GM12878 (cell line): ENCODE measurements at regions not wholly inside any gene's neighbourhood (a gene's known extent, or its start where the extent isn't known, plus 50 kb on each side); places are given as distances from the start of the nearest gene placed in this dataset.

Source experiments
- EGR1 ChIP-seq, 2 experiments: IDR thresholded peaks; 1 replicate in 1 of 2; 2 replicates in 1 of 2; pipeline ENCODE4 v1.6.1; 2011 to 2012; ENCODE audit warnings: low read depth in 2 of 2, low read length in 2 of 2, borderline replicate concordance in 1 of 2, mild to moderate bottlenecking in 1 of 2, moderate library complexity in 1 of 2
- FOXK2 ChIP-seq: fragments of 450-650 bp; IDR thresholded peaks from 2 replicates; pipeline ENCODE4 v1.6.1; 2017; ENCODE audit warnings: mild to moderate bottlenecking, moderate library complexity
- MYC ChIP-seq: IDR thresholded peaks from 2 replicates; pipeline ENCODE4 v1.6.1; 2011; ENCODE audit warnings: mild to moderate bottlenecking, low read length, moderate library complexity, inconsistent platforms; ENCODE audit not compliant: insufficient read depth, insufficient replicate concordance, insufficient read length, severe bottlenecking
- NFYA ChIP-seq: IDR thresholded peaks from 2 replicates; pipeline ENCODE4 v1.6.1; 2011; ENCODE audit warnings: low read depth, mild to moderate bottlenecking, low read length, improper control_type of control experiment, borderline replicate concordance
- POU2F2 ChIP-seq: IDR thresholded peaks from 3 replicates; pipeline ENCODE4 v1.6.1; 2011; ENCODE audit warnings: low read depth, mild to moderate bottlenecking, low read length, borderline replicate concordance
- RCOR1 ChIP-seq: conservative IDR thresholded peaks from 2 replicates; pipeline ENCODE4 v1.6.1; 2012; ENCODE audit warnings: low read depth, low read length, improper control_type of control experiment
- STAT3 ChIP-seq: IDR thresholded peaks from 2 replicates; pipeline ENCODE4 v1.6.1; 2011; ENCODE audit warnings: low read depth, low read length, improper control_type of control experiment
- TCF12 ChIP-seq: IDR thresholded peaks from 2 replicates; pipeline ENCODE4 v1.6.1; 2011; ENCODE audit warnings: low read depth, mild to moderate bottlenecking, low read length
- TF ChIP-seq, protein P1 (sequence below): IDR thresholded peaks from 2 replicates; pipeline ENCODE4 v1.6.1; 2011; ENCODE audit warnings: borderline replicate concordance, low read depth, mild to moderate bottlenecking, moderate library complexity, low read length; ENCODE audit not compliant: insufficient read depth, poor library complexity, severe bottlenecking
- TF ChIP-seq, protein P2 (sequence below): fragments of 450-650 bp; formaldehyde crosslinking; IDR thresholded peaks from 2 replicates; pipeline ENCODE4 v1.4.0; 2020; ENCODE audit warnings: mild to moderate bottlenecking, moderate library complexity
- TF ChIP-seq, protein P3 (sequence below): IDR thresholded peaks from 2 replicates; pipeline ENCODE4 v1.6.1; 2012; ENCODE audit warnings: low read length, inconsistent platforms

DNA sequence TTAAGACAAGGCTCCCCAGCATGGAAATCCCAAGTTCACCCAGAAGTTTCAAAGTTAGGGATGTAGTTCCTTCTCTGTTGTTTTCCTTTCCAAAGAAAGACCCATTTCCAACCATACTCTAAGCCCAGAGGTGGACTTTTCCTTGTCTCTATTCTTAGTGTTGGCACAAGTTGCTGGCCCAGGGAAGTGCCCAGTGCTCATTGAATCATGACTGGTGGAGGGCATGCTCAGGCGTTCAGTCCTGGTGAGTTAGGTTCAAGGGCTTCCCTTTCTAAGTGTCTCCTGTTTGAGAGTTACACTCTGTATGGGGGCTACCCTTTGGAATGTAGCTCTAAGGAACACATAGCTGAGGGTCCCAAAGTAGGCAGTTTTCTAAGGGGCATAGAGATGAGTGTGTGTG, 389.5 kb downstream of the KCNRG start (continued):
- TF ChIP-seq, protein P1, sequence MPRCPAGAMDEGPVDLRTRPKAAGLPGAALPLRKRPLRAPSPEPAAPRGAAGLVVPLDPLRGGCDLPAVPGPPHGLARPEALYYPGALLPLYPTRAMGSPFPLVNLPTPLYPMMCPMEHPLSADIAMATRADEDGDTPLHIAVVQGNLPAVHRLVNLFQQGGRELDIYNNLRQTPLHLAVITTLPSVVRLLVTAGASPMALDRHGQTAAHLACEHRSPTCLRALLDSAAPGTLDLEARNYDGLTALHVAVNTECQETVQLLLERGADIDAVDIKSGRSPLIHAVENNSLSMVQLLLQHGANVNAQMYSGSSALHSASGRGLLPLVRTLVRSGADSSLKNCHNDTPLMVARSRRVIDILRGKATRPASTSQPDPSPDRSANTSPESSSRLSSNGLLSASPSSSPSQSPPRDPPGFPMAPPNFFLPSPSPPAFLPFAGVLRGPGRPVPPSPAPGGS = no peak
- TF ChIP-seq TCF12 (no peak), FOXK2 (no peak), RCOR1 (no peak), EGR1 (IDR thresholded peaks at IDR 0.05; ENCODE audit: borderline replicate concordance in 1 of 2, low read depth in 2 of 2, low read length in 2 of 2) (no peak), POU2F2 (no peak), NFYA (no peak), STAT3 (no peak), MYC (no peak)
- TF ChIP-seq, protein P2, sequence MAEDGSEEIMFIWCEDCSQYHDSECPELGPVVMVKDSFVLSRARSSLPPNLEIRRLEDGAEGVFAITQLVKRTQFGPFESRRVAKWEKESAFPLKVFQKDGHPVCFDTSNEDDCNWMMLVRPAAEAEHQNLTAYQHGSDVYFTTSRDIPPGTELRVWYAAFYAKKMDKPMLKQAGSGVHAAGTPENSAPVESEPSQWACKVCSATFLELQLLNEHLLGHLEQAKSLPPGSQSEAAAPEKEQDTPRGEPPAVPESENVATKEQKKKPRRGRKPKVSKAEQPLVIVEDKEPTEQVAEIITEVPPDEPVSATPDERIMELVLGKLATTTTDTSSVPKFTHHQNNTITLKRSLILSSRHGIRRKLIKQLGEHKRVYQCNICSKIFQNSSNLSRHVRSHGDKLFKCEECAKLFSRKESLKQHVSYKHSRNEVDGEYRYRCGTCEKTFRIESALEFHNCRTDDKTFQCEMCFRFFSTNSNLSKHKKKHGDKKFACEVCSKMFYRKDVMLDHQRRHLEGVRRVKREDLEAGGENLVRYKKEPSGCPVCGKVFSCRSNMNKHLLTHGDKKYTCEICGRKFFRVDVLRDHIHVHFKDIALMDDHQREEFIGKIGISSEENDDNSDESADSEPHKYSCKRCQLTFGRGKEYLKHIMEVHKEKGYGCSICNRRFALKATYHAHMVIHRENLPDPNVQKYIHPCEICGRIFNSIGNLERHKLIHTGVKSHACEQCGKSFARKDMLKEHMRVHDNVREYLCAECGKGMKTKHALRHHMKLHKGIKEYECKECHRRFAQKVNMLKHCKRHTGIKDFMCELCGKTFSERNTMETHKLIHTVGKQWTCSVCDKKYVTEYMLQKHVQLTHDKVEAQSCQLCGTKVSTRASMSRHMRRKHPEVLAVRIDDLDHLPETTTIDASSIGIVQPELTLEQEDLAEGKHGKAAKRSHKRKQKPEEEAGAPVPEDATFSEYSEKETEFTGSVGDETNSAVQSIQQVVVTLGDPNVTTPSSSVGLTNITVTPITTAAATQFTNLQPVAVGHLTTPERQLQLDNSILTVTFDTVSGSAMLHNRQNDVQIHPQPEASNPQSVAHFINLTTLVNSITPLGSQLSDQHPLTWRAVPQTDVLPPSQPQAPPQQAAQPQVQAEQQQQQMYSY (CRISPR knock-in tag) = no peak
- TF ChIP-seq, protein P3, sequence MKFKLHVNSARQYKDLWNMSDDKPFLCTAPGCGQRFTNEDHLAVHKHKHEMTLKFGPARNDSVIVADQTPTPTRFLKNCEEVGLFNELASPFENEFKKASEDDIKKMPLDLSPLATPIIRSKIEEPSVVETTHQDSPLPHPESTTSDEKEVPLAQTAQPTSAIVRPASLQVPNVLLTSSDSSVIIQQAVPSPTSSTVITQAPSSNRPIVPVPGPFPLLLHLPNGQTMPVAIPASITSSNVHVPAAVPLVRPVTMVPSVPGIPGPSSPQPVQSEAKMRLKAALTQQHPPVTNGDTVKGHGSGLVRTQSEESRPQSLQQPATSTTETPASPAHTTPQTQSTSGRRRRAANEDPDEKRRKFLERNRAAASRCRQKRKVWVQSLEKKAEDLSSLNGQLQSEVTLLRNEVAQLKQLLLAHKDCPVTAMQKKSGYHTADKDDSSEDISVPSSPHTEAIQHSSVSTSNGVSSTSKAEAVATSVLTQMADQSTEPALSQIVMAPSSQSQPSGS = no peak
- TF ChIP-seq, all 136 proteins: peak for 0
